ENCODE measurements at regions not wholly inside any gene's neighbourhood (a gene's known extent, or its start where the extent isn't known, plus 50 kb on each side); places are given as distances from the start of the nearest gene placed in this dataset.

- Histone ChIP-seq H4K20me1 (ENCODE audit: insufficient read depth, low read length) (no peaks in the 10 kb centered on the region), H3K36me3 (replicated peaks; ENCODE audit: low read depth, low read length) (no peaks in the 10 kb centered on the region), H3K27me3 (ENCODE audit: low read depth, low read length) (no peaks in the 10 kb centered on the region), H3K4me1 (ENCODE audit: low read length) (no peaks in the 10 kb centered on the region), H3K79me2 (ENCODE audit: low read length) (no peaks in the 10 kb centered on the region), H3K4me3 (ENCODE audit: low read length) (no peak overlapping the region), H2AFZ (ENCODE audit: low read depth, low read length) (no peak overlapping the region), H3K4me2 (ENCODE audit: low read length) (no peak overlapping the region), H3K9ac (ENCODE audit: low read length) (no peak overlapping the region), H3K27ac (ENCODE audit: low read length) (no peak overlapping the region), H3K9me3 (ENCODE audit: insufficient read depth, low read length) (no peaks in the 10 kb centered on the region)
- TF ChIP-seq CTCF (IDR thresholded peaks at IDR 0.05; ENCODE audit: low read depth, low read length), result no peak
- TF ChIP-seq EZH2phosphoT487 (IDR thresholded peaks at IDR 0.05; ENCODE audit: low read depth), result no peak
Measured at GRCh38 chr18:67735506-67735905, 219.0 kb upstream of the DSEL start.

- no peaks in the 10 kb centered on the region for H3K36me3 ChIP-seq (replicated peaks; ENCODE audit: low read depth, low read length)
- no peaks in the 10 kb centered on the region for H3K4me1 ChIP-seq (ENCODE audit: low read length)
- H3K79me2 ChIP-seq (ENCODE audit: low read length), result no peaks in the 10 kb centered on the region
- H2AFZ ChIP-seq (ENCODE audit: low read depth, low read length), result no peak overlapping the region
- H3K9me3 ChIP-seq (ENCODE audit: insufficient read depth, low read length), result no peaks in the 10 kb centered on the region
- no peaks in the 10 kb centered on the region for H3K27me3 ChIP-seq (ENCODE audit: low read depth, low read length)
- no peak for TF ChIP-seq EZH2phosphoT487 (IDR thresholded peaks at IDR 0.05; ENCODE audit: low read depth)
- no peak for TF ChIP-seq CTCF (IDR thresholded peaks at IDR 0.05; ENCODE audit: low read depth, low read length)
- H3K27ac ChIP-seq (ENCODE audit: low read length), result no peak overlapping the region
- H4K20me1 ChIP-seq (ENCODE audit: insufficient read depth, low read length), result no peaks in the 10 kb centered on the region
- H3K9ac ChIP-seq (ENCODE audit: low read length), result no peak overlapping the region
- H3K4me3 ChIP-seq (ENCODE audit: low read length), result no peak overlapping the region
- no peak overlapping the region for H3K4me2 ChIP-seq (ENCODE audit: low read length)
Measured at GRCh38 chr18:67733088-67733487, 216.6 kb upstream of the DSEL start.

GRCh38 chr18:67731851-67732250 lies 215.3 kb upstream of the DSEL start:
- Histone ChIP-seq H3K27ac (ENCODE audit: low read length) (no peak overlapping the region), H2AFZ (ENCODE audit: low read depth, low read length) (no peak overlapping the region), H3K4me3 (ENCODE audit: low read length) (no peak overlapping the region), H4K20me1 (ENCODE audit: insufficient read depth, low read length) (no peaks in the 10 kb centered on the region), H3K9me3 (ENCODE audit: insufficient read depth, low read length) (no peaks in the 10 kb centered on the region), H3K36me3 (replicated peaks; ENCODE audit: low read depth, low read length) (no peaks in the 10 kb centered on the region), H3K27me3 (ENCODE audit: low read depth, low read length) (no peaks in the 10 kb centered on the region), H3K9ac (ENCODE audit: low read length) (no peak overlapping the region), H3K4me1 (ENCODE audit: low read length) (no peaks in the 10 kb centered on the region), H3K4me2 (ENCODE audit: low read length) (no peak overlapping the region), H3K79me2 (ENCODE audit: low read length) (no peaks in the 10 kb centered on the region)
- TF ChIP-seq CTCF (IDR thresholded peaks at IDR 0.05; ENCODE audit: low read depth, low read length) (no peak), EZH2phosphoT487 (IDR thresholded peaks at IDR 0.05; ENCODE audit: low read depth) (no peak)

GRCh38 chr18:67730886-67731285 lies 214.4 kb upstream of the DSEL start:
- Histone ChIP-seq H3K79me2 (ENCODE audit: low read length) (no peaks in the 10 kb centered on the region), H3K4me1 (ENCODE audit: low read length) (no peaks in the 10 kb centered on the region), H3K4me3 (ENCODE audit: low read length) (no peak overlapping the region), H3K27ac (ENCODE audit: low read length) (no peak overlapping the region), H3K9me3 (ENCODE audit: insufficient read depth, low read length) (no peaks in the 10 kb centered on the region), H3K27me3 (ENCODE audit: low read depth, low read length) (no peaks in the 10 kb centered on the region), H3K4me2 (ENCODE audit: low read length) (no peak overlapping the region), H4K20me1 (ENCODE audit: insufficient read depth, low read length) (no peaks in the 10 kb centered on the region), H3K9ac (ENCODE audit: low read length) (no peak overlapping the region), H3K36me3 (replicated peaks; ENCODE audit: low read depth, low read length) (no peaks in the 10 kb centered on the region), H2AFZ (ENCODE audit: low read depth, low read length) (no peak overlapping the region)
- TF ChIP-seq EZH2phosphoT487 (IDR thresholded peaks at IDR 0.05; ENCODE audit: low read depth) (no peak), CTCF (IDR thresholded peaks at IDR 0.05; ENCODE audit: low read depth, low read length) (no peak)

All from OCI-LY3 (cell line).